ENCODE measurements at regions not wholly inside any gene's neighbourhood (a gene's known extent, or its start where the extent isn't known, plus 50 kb on each side); places are given as distances from the start of the nearest gene placed in this dataset.
"Not testable (repeated sequence)": the region's sequence is repeated elsewhere in the genome, so short reads cannot be mapped to it uniquely, and the experiment has no call there.

DNA sequence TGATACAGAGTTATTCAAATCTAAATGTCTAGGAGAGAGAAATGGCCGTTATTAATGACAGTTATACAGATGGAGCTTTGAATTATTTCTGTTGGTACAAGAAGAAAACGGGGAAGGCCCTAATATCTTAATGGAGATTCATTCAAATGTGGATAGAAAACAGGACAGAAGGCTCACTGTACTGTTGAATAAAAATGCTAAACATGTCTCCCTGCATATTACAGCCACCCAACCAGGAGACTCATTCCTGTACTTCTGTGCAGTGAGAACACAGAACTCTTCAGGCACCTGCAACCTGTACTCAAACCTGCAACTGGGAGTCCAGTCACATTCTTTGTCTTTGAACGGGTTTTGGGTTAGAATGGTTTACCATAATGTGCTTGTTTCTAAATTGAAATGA lies 403.2 kb downstream of the DAD1 start:
- DNase-seq = no peak

- no peak for DNase-seq
These were observed 403.8 kb downstream of the DAD1 start for GRCh38 chr14:22185191-22185590.

- no peak for DNase-seq
These were observed 404.2 kb downstream of the DAD1 start for GRCh38 chr14:22184830-22185168.

GRCh38 chr14:22184157-22184829 lies 404.7 kb downstream of the DAD1 start:
- no peak for DNase-seq

GRCh38 chr14:22180045-22180444 lies 409.0 kb downstream of the DAD1 start:
- no peak for DNase-seq

DNA sequence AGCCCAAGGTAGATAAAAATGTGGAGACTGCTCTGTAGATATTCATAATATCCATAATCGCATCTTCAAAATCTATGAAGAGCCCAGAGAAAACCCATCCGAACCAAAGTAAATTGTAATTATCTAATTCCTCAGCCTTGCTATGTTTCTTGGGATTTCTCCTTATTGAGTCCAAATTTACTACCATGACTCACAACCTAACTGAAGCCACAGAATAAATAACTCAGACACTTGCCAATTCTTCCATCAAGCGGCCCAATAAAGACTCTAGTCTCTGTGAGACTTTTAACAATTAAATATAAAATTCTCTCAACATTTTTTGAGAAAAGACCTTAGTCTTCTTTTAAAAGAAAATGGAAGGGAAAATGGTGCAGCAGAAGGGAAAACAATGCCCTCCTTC lies 409.8 kb downstream of the DAD1 start:
- no peak for DNase-seq

DNA sequence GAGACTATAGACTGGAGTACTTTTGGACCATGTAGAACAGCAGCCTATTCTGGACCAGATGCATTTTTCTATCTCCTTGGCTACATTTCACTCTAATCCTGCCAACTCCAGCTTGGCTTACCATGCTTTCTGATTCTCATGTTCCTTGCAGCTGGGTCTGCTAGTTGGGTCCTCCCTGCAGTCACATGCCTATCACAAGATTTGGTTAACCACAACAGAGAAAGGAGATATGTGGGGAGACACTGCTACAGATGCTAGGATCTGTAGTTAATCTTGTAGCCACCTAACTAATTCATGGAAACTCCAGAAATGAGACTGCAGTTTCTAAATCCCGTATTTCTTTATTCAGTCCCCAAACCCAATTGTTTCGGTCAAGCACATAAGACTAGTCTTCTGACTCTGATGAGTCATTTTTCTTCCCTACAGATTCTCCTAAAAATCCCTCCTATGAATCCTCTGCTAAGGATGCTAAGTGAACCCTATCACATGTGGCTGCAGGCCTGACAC lies 410.6 kb downstream of the DAD1 start:
- no peak for DNase-seq

GRCh38 chr14:22177870-22178269 lies 411.2 kb downstream of the DAD1 start:
- no peak for DNase-seq

DNA sequence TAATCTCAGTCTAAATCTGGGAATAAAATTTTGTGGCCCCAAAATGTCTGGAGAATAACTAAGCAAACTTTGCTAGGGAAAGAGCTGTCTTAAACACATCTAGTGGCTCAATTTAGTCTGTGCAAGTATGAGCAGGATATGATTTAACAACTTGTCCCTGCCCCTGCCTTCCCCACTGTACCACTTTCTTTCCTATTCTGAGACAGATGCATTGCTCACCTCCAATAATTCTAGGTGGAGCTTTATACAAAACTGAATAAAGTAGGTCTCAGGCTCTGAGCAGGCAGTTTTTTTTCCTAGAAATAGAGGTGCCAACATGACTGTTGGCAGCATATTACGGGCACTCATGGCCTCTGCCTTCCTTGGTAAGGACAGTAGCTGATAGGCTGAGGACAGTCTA lies 412.1 kb downstream of the DAD1 start:
- no peak for DNase-seq

- not testable (repeated sequence) for DNase-seq
These were observed 413.8 kb downstream of the DAD1 start for GRCh38 chr14:22175278-22175558.

- DNase-seq = no peak
These were observed 414.4 kb downstream of the DAD1 start for GRCh38 chr14:22174412-22175277.

GRCh38 chr14:22168092-22168955 lies 420.7 kb downstream of the DAD1 start:
- no peak for DNase-seq

- no peak for DNase-seq
These were observed 424.4 kb downstream of the DAD1 start for GRCh38 chr14:22164616-22165015.

- DNase-seq = no peak
These were observed 426.0 kb downstream of the DAD1 start for GRCh38 chr14:22163051-22163450.

- no peak for DNase-seq
These were observed 429.1 kb downstream of the DAD1 start for GRCh38 chr14:22159957-22160356.

GRCh38 chr14:22159099-22159498 lies 429.9 kb downstream of the DAD1 start:
- DNase-seq = no peak

- no peak for DNase-seq
These were observed 430.5 kb downstream of the DAD1 start for GRCh38 chr14:22158560-22158959.

GRCh38 chr14:22155571-22155970 lies 433.5 kb downstream of the DAD1 start:
- no peak for DNase-seq

GRCh38 chr14:22152903-22153302 lies 436.1 kb downstream of the DAD1 start:
- DNase-seq = no peak

DNA sequence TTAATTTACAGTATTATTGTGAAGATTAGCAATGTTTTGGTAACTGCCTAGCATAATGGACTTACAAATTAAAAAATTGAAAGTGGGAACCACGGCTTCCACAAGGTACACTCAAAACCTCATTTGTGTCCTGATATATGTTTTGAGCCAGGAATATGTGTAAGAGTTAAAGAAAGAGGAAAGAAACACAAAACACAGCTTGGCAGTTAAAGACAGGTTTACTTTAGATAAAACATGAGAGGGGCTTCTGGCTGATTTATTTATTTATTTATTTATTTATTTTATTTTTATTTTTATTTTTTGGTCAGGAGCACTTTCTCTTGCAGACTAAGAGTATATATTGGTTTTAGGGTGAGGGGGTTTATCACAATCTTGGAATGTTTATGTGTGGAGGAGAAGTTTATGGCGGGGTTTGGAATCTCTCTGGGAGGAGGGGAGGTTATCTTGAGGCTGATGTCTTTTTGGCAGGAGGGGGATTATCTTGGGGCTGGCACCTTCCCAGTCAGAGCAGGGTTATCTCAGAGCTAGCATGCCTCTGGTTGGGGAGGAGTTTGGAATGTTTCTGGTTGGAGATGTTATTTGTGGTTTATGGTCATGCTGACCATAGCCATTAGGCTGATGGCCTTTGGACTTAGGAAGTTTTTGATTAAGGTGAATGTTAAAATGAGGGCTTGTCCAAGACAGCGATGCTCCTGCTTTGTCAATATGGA lies 436.7 kb downstream of the DAD1 start:
- no peak for DNase-seq

DNA sequence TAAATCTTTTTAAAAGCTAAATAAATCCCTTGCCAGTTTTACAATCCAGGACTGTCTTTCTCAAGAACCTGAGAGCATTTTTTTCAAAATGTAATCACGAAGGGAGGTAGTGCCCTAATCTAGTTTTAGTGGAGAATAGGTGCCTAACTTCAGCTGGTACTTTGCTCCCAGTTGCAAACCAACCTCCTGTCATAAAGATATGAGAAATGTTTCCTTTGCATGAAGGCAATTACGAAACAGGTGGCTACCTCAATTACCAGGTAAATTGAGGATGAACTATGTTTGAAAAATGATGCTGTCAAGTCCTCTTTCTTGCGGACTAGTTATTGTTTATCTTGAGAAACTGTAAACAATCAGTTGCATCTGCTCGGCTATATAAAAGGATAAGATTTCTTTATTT lies 437.9 kb downstream of the DAD1 start:
- no peak for DNase-seq

GRCh38 chr14:22149058-22149457 lies 440.0 kb downstream of the DAD1 start:
- DNase-seq = no peak

GRCh38 chr14:22147716-22148115 lies 441.3 kb downstream of the DAD1 start:
- no peak for DNase-seq

Data from C1 segment of cervical spinal cord (tissue), 14 donors.